Chondrocyte (in vitro differentiated cells): ENCODE measurements at regions not wholly inside any gene's neighbourhood (a gene's known extent, or its start where the extent isn't known, plus 50 kb on each side); places are given as distances from the start of the nearest gene placed in this dataset.

ENCODE experiments used
- DNase-seq: peaks from one replicate; pipeline ENCODE4 v3.0.0; 2021; ENCODE audit warnings: mixed read lengths, low spot score
- H3K27ac Mint-ChIP-seq: one replicate; pipeline ENCODE4 v1.8.0; 2021; ENCODE audit warnings: mild to moderate bottlenecking, moderate library complexity, mixed read lengths; ENCODE audit not compliant: unreplicated experiment
- H3K27me3 Mint-ChIP-seq: 2 replicates; pipeline ENCODE4 v1.8.0; 2021; ENCODE audit warnings: low read depth, mixed read lengths
- H3K36me3 Mint-ChIP-seq: 2 replicates; pipeline ENCODE4 v1.8.0; 2021; ENCODE audit warnings: low read depth, mixed read lengths
- H3K4me1 Mint-ChIP-seq: 2 replicates; pipeline ENCODE4 v1.8.0; 2021; ENCODE audit warnings: low read depth, mild to moderate bottlenecking, mixed read lengths
- H3K4me3 Mint-ChIP-seq: one replicate; pipeline ENCODE4 v1.8.0; 2021; ENCODE audit warnings: mild to moderate bottlenecking, moderate library complexity, mixed read lengths; ENCODE audit not compliant: unreplicated experiment
- H3K9me3 Mint-ChIP-seq: 2 replicates; pipeline ENCODE4 v1.8.0; 2021; ENCODE audit warnings: low read depth, mixed read lengths
- TF ChIP-seq, protein P1 (sequence below): fragments of 200-600 bp; sonication (generic); IDR thresholded peaks from 2 replicates; pipeline ENCODE4 v1.5.0; 2021; ENCODE audit warnings: antibody characterized with exemption, mild to moderate bottlenecking, moderate library complexity

DNA sequence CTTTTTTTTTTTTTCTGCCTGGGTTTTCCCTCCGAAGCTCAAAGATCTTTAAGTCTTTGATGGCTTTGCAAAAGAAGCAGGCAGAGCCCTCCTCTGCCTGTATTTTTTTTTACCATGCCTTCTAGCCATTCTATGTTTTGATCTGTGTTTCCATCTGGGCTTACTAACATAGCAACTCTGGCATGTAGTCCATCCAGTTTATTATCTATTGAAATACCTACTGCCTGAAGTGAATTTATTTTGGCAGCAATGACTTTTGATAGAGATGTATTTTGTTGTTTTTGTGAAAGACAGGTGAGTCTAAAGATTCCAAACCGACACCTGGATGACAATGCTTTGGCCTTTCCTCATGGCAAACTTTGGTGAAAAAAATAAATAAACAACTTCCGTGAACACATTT is 1157.7 kb upstream of the MAP3K7 start:
- Mint-ChIP-seq H3K27me3 (no peaks in the 10 kb centered on the region), H3K9me3 (no peaks in the 10 kb centered on the region), H3K4me3 (no peak overlapping the region), H3K27ac (no peak overlapping the region), H3K36me3 (no peaks in the 10 kb centered on the region), H3K4me1 (peaks cover 3% of the 10 kb centered on the region)
- TF ChIP-seq, protein P1, sequence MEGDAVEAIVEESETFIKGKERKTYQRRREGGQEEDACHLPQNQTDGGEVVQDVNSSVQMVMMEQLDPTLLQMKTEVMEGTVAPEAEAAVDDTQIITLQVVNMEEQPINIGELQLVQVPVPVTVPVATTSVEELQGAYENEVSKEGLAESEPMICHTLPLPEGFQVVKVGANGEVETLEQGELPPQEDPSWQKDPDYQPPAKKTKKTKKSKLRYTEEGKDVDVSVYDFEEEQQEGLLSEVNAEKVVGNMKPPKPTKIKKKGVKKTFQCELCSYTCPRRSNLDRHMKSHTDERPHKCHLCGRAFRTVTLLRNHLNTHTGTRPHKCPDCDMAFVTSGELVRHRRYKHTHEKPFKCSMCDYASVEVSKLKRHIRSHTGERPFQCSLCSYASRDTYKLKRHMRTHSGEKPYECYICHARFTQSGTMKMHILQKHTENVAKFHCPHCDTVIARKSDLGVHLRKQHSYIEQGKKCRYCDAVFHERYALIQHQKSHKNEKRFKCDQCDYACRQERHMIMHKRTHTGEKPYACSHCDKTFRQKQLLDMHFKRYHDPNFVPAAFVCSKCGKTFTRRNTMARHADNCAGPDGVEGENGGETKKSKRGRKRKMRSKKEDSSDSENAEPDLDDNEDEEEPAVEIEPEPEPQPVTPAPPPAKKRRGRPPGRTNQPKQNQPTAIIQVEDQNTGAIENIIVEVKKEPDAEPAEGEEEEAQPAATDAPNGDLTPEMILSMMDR: no peak
- no peak for DNase-seq

DNA sequence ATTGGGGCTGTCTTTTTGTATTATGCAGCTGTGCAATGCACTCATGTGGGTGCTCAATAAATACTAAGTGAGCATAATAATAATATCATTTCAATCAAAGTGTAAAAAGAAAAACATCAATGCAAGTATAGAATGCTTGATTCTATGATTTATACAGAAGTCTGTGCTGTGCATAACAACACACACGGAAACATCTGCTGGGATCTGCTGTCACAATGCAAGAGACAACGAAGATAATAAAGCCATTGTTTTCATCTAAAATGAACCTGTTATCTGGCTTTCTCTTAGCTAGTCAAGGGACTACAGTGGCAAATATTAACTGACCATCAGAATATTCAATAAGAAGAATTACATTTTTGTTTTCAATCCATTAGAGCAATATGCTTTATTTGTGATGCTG is 1156.9 kb upstream of the MAP3K7 start:
- no peak for DNase-seq
- Mint-ChIP-seq H3K27me3 (no peaks in the 10 kb centered on the region), H3K36me3 (no peaks in the 10 kb centered on the region), H3K4me1 (peaks cover 3% of the 10 kb centered on the region), H3K9me3 (no peaks in the 10 kb centered on the region), H3K27ac (no peak overlapping the region), H3K4me3 (no peak overlapping the region)
- TF ChIP-seq, protein P1: no peak

DNA sequence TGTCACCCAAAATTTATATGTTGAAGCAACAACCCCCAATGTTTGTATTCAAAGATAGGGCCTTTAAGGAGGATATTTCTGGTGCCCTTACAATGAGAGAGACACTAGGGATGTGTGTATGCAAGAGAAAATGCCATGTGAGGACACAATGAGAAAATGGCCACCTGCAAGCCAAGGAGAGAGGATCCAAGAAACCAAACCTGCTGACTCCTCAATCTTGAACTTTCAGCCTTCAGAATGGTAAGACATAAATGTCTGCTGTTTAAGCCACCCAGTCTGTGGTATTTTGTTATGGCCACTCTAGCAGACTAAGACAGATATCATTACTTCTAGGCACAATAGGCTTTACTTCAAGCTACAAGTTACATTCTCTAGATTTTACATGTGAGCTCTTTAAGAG is 1145.1 kb upstream of the MAP3K7 start:
- no peak overlapping the region for H3K27ac Mint-ChIP-seq
- no peaks in the 10 kb centered on the region for H3K4me1 Mint-ChIP-seq
- H3K9me3 Mint-ChIP-seq: peaks cover 13% of the 10 kb centered on the region
- no peak overlapping the region for H3K4me3 Mint-ChIP-seq
- TF ChIP-seq, protein P1: no peak
- no peak for DNase-seq
- H3K36me3 Mint-ChIP-seq: no peaks in the 10 kb centered on the region
- H3K27me3 Mint-ChIP-seq: no peaks in the 10 kb centered on the region

DNA sequence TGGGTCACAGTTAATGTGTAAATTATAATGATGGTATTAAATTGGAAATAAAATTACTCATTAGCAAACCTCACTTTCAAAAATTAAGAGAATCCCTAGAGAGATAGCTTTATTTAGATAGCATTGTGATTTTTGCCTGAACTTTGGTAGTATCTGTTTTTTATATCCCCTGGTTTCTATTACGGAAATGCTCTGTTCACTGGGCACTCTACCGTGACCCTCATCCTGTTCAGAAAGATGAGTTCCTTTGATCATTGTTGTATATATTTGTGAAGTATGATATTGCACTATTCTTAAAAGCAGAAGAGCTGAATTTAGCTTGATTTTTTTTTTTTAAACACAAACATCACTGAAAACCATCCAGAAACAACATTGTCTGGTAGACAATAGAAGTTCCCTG is 1143.8 kb upstream of the MAP3K7 start:
- H3K27me3 Mint-ChIP-seq: no peaks in the 10 kb centered on the region
- H3K4me3 Mint-ChIP-seq: no peak overlapping the region
- peaks cover 17% of the 10 kb centered on the region for H3K9me3 Mint-ChIP-seq
- no peaks in the 10 kb centered on the region for H3K36me3 Mint-ChIP-seq
- DNase-seq: no peak
- H3K4me1 Mint-ChIP-seq: no peaks in the 10 kb centered on the region
- no peak overlapping the region for H3K27ac Mint-ChIP-seq
- TF ChIP-seq, protein P1: no peak

DNA sequence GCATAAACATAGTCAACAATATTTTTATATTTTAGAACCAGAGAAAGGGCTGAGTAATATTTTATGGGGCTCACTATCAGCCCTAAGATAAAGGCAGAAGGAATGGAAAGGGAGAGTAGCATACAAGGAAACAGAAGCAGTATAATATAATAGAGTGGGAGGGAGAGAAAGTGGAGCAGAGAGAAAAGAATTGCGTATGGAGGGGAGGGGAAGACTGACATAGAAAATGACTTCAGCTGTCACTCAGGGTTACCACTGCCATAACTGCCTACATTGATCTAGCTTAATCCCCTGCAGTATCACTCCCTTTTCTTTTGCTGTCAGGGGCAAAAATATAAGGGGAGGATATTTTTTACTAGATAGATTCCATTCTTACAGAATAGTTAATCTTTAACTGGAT is 1133.5 kb upstream of the MAP3K7 start:
- no peak overlapping the region for H3K27ac Mint-ChIP-seq
- H3K4me3 Mint-ChIP-seq: no peak overlapping the region
- no peak for DNase-seq
- H3K4me1 Mint-ChIP-seq: no peaks in the 10 kb centered on the region
- H3K9me3 Mint-ChIP-seq: peaks cover 10% of the 10 kb centered on the region
- no peaks in the 10 kb centered on the region for H3K36me3 Mint-ChIP-seq
- TF ChIP-seq, protein P1: no peak
- H3K27me3 Mint-ChIP-seq: no peaks in the 10 kb centered on the region
